Upper lobe of left lung (tissue), 4 donors: ENCODE measurements at regions not wholly inside any gene's neighbourhood (a gene's known extent, or its start where the extent isn't known, plus 50 kb on each side); places are given as distances from the start of the nearest gene placed in this dataset.

Source experiments
- EP300 ChIP-seq, 4 donors: sonication (generic); formaldehyde crosslinking; IDR thresholded peaks; one replicate each; pipeline ENCODE4 v1.5.1; 2017; ENCODE audit warnings: antibody characterized with exemption in 4 of 4, control low read depth in 2 of 4
- POLR2A ChIP-seq, 4 donors: fragments of 450-650 bp; IDR thresholded peaks; one replicate each; pipeline ENCODE4 v1.5.1; 2016 to 2017; ENCODE audit warnings: antibody characterized with exemption in 4 of 4, mild to moderate bottlenecking in 2 of 4
- POLR2AphosphoS5 ChIP-seq, 2 donors: sonication (generic); formaldehyde crosslinking; IDR thresholded peaks; one replicate each; pipeline ENCODE4 v1.5.1; 2017; ENCODE audit warnings: antibody characterized with exemption in 2 of 2
- TF ChIP-seq, protein P1 (sequence below), 6 experiments: fragments of 450-650 bp in 4 of 6; fragments of 200-600 bp in 2 of 6; sonication (generic) in 2 of 6; IDR thresholded peaks; one replicate each; pipeline ENCODE4 v1.5.1; 2016 to 2019; ENCODE audit warnings: antibody characterized with exemption in 6 of 6

DNA sequence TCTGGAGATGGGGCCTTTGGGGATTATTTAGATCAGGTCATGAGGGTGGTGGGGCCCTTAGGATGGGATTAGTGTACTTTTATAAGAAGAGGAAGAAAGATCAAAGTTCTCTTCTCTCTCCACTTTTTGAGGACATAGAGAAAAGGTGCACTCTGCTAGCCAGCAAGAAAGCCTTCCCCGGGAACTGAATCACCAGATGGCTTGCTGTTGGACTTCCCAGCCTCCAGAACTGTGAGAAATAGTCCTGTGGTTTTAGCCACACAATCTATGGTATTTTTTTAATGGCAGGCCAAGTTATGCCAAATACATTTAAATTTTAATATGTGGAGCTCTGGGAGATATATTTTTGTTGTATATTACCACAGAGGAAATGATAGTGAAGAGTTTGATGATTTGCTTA, 385.8 kb downstream of the KLF12 start:
- TF ChIP-seq, protein P1, sequence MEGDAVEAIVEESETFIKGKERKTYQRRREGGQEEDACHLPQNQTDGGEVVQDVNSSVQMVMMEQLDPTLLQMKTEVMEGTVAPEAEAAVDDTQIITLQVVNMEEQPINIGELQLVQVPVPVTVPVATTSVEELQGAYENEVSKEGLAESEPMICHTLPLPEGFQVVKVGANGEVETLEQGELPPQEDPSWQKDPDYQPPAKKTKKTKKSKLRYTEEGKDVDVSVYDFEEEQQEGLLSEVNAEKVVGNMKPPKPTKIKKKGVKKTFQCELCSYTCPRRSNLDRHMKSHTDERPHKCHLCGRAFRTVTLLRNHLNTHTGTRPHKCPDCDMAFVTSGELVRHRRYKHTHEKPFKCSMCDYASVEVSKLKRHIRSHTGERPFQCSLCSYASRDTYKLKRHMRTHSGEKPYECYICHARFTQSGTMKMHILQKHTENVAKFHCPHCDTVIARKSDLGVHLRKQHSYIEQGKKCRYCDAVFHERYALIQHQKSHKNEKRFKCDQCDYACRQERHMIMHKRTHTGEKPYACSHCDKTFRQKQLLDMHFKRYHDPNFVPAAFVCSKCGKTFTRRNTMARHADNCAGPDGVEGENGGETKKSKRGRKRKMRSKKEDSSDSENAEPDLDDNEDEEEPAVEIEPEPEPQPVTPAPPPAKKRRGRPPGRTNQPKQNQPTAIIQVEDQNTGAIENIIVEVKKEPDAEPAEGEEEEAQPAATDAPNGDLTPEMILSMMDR (IDR thresholded peaks at IDR 0.05) = no peak
- TF ChIP-seq POLR2A (IDR thresholded peaks at IDR 0.05) (no peak), POLR2AphosphoS5 (IDR thresholded peaks at IDR 0.05) (no peak), EP300 (IDR thresholded peaks at IDR 0.05) (no peak)
